SW 1271 (cell line): ENCODE measurements at regions not wholly inside any gene's neighbourhood (a gene's known extent, or its start where the extent isn't known, plus 50 kb on each side); places are given as distances from the start of the nearest gene placed in this dataset.
"Not testable (repeated sequence)": the region's sequence is repeated elsewhere in the genome, so short reads cannot be mapped to it uniquely, and the experiment has no call there.

Source experiments
- DNase-seq, 2 experiments: peaks; one replicate each; lab custom pipeline; 2025; lab: John Stamatoyannopoulos, UW

DNA sequence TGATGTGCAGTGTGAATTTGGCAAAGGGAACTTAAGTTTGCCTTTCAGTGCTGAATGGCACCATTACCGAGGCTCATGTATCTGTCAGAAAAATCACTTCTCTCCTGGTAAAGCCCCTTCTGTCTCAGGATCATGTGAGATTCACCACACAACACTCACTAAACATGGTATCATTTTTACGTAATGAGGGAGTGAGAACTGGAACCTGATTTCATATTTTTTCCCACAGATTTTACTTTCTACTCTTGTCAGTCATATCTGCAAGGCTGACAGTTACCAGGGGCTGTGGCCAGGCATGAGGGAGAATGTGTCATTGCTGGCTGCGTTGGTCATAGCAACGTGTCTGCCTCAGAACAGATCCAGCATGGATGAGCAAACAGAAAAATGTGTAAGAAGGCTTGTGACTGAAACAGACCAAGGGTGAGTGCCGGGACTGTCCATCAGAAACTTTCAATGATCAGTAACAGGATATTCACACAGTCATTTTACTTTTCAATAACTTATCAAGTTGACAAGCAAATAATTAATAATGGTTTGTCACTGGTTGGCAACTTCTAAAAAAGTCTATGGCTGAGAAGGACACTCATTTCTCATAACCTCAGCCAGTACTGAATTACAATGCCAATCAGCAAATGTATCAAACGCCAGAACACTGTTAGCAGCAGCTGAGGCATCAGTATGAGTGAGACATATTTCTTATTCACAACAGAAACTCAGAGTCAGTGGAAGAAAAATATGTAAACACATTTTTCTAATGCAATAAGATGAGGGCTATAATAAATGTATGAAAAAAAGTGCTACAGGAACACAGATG is 100.5 kb downstream of the CDC42EP3 start:
- no peak for DNase-seq

DNA sequence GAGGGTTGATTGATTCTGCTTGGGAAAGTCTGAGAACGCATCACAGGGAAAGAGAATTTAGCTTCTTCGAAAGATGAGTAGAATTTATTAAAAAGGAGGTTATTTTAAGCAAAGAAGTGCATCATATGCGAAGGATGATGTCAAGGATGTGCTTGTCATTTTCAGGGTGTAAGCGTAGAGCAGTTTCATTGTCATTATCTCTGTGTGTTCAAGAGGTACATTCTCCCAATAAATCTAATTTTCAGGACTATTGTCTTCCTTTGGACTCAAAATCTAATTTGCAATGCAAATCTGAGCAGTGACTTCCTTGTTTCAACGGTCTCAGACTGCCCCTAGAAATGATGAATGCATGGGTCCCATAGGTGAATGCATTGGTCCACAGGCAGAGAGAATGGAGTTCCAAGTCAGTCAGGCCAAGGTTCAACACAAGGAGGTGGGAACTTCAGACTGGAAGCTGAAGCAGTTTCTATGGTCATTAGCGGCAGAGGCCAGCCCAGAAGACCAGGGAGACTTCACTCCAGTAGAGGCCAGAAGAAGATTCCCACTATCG is 99.8 kb downstream of the CDC42EP3 start:
- no peak for DNase-seq

DNA sequence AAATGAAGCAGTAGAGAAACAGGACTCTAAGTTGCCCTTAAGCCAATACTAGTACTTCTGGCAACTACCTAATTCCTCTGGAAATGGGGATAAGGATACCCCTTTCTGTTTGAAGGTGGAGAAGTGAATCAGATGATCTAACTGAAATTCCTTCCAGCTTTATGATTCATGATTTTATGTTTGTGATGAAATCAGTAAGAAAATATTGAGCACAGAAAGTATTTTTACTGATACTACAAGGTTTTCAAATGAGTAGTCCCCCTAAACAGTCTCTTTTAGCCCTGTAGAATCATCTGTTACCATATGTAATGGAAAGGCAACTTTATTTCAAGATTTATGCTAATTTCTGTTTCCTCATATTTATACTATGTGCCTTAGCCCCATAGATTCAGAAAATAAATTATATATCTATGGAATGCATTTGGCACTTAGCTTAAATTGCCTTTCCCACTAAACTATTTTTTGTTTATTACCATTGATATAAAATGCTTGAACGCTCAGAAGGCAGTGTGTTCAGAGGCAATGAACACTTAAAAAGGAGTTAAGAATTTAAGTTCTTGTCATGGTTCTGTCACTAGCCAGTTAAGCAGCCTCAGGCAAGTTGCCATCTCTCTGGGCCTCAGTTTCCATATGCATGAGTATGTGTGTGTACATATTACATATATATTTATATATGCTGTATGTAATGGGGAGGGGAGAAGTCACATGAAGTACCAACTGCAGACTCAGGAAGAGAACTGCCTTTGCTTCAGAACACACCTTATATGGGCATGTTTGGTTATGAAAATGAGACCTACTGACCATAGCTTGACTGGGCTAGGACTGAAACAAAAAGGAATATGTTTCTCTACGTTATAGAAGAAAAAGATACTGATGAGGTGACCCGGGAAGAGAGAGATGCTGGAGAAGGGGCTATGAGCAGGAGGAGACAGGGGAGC is 97.7 kb downstream of the CDC42EP3 start:
- DNase-seq: no peak

DNA sequence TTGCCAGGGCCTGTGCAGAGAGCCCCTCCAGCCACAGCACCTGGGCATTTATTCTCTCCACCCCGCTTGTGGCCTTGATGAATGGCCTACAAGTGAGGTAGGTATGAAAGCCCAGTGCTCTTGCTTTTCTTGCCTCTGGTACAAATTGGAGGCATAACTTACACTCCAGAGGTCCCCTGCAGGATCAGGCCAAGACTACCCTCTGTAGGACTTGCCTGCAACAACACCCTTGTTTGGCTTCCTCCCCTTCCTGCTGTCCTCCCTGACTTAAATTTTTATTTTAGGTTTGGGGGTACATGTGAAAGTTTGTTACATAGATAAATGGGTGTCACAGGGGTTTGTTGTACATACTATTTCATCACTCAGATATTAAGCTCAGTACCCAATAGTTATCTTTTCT is 95.7 kb downstream of the CDC42EP3 start:
- no peak for DNase-seq

DNA sequence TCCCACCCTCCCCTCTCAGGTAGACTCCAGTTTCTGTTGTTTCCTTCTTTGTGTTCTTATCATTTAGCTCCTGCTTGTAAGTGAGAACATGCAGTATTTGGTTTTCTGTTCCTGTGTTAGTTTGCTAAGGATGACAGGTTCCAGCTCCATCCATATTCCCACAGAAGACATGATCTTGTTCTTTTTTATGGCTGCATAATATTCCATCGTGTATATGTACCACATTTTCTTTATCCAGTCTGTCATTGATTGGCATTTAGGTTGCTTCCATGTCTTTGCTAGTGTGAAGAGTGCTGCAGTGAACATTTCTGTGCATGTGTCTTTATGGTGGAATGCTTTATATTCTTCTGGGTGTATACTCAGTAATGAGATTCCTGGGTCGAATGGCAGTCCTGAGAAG is 95.2 kb downstream of the CDC42EP3 start:
- not testable (repeated sequence) for DNase-seq

DNA sequence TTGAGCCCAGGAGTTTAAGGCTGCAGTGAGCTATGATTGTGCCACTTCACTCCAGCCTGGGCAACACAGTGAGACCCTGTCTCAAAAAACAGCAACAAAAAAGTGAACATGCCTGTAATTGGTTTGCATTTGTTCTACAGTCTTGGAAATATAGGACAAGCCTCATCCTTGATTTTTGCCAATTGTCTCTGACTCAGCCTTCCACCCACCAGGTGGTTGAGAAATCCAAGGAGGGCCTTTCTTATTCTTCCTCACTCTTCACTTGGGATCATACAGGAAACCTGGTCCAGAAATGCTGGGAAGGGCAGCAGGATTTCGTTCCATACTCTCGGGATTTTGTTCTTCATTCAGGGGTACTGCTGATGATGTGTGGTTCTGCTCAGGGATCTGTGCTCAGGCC is 94.6 kb downstream of the CDC42EP3 start:
- no peak for DNase-seq

DNA sequence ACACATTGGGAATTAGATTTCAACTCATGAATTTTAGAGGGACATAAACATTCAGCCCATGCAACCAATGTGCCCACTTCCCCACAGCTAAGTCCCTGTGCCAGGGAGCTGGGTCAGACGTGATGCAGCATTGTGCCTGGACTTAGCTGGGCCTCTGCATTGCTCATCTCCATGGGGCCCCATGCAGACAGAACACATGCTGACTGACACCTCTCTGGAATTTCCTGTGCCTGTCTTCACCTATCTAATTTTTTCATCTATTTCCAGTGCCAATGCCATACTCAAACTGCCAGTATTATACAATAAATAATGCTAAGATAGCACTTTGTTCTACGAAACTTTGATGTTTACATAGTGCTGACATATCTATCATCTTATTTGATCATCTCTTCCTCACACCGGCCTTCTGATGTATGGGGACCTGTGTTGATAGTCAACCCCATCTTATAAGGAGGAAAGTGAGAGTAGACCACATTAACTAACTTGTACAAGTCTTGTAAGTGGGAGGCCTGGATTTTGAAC is 92.2 kb downstream of the CDC42EP3 start:
- no peak for DNase-seq

DNA sequence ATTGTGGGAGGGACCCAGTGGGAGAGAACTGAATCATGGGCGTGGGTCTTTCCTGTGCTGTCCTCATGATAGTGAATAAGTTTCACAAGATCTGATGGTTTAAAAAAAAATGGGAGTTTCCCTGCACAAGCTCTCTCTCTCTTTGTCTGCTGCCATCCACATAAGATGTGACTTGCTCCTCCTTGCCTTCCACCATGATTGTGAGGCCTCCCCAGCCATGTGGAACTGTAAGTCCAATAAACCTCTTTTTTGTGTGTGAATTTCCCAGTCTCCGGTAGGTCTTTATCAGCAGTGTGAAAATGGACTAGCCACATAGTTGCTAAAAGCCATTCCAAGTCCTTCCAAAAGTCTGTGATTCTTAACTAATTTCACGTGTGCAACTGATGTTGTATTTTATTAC is 91.5 kb downstream of the CDC42EP3 start:
- not testable (repeated sequence) for DNase-seq

DNA sequence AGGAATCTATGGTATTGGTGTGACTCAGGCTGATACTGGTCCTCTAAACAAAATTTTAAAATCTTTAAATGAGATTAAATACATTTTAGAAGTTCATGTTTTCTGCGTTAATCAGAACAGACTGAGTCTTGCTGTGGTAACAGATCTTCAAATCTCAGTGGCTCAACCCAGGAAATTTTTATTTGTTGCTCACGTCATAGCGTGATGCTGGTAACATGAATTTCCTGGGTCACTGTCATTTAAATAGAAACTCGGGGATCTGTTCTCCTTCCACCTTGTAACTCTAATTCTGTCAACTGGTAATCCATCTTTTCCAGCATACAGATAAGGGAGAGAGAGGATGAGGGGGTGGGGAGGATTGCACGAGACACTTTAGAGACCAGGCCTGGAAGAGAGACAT is 90.0 kb downstream of the CDC42EP3 start:
- no peak for DNase-seq

DNA sequence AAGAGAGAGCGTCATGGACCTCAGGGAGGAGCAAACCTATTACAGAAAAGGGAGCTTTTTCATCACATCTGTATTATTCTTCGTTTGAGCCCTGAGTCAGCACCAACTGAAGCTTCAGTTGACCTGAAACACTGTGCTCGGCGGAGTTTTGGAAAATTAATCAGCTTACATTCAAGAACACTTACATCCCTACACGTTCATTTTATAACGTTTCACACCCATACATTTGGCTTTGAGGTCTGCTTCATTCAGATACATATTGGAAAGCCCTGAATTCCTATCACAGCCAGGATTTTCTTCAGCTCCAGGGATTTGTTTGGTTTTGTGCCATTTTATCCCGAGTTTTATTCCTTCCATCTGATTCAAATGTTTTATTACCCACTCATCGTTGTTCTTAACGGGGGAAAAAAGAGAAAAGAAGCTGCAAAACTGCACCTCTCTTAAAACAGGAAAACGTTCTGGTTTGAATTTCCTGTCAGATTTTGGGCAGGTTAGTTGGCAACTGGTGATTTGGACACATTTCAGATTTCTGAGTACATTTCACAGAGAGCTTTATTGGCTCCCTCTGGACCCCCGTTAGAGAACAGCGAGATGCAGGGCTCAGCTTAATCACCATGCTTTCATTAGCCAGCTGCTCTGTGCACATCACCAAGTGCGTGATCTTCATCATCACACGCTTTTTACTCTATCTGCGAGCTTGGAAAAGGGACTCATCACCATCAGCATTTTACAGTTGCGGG is 88.8 kb downstream of the CDC42EP3 start:
- DNase-seq: no peak

DNA sequence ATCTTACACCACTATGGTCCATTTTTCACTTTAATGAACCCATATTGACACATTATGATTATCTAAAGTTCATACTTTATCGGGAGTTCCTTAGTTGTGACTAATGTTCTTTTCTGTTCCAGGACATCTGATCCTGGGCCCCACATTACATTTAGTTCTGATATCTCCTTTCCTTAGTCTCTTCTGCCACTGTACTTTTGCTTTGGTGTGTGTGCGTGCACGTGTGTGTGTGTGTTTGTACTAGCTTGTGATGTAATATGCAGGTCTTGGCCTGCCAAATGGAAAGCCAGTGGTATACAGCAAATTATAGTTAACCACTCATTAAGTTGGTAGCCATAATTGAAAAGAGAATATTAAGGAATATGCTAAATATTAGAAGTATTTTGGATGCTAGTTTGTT is 88.0 kb downstream of the CDC42EP3 start:
- no peak for DNase-seq

DNA sequence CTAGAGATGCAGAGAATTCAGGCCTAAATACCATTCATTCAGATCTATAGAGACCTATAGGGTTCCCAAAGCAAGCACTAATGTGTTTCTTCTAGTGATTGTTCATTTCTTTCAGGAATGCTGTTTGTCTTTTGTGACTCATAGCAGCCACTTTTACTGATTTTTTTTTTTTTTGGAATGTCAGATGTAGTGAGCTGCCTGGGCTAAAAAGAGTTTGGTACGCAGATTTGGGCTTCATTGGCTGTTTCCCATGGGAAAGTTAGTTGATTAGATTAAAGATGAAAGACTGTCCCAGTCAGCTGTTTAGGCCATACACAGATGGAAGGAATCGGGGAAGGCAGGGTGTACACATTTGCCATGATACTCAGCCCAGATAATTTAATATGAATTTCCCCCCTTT is 87.6 kb downstream of the CDC42EP3 start:
- DNase-seq: peak; percentile 14 to 68

DNA sequence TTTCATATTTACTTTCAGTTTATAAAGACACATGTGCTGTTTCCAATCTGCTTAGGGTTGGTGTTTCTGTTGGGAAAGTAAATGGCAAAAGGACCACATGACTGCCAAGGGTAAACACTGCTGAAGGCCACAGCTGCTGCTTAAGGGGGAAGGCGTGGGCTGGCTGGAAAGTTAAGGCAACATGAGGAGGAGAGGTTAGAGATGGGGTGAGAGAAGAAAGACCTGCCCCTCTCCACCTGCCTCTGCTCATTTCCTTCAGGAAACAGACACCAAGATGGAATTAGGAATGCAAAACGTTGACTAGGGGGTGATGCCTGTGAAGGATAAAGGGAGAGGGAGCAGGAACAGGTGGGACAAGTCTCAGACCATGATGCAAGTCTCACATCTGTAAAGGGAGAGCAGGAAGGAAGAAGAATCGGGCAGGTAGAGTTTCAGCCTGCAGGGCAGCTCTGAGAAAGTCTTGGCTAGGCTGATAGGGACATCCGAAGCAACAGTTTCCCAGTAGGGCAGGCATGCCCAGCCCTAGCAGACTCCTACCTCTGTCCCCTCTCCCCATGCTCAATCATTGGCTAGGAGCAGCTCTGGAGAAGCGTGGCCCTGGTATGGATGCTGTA is 86.0 kb downstream of the CDC42EP3 start:
- no peak for DNase-seq

DNA sequence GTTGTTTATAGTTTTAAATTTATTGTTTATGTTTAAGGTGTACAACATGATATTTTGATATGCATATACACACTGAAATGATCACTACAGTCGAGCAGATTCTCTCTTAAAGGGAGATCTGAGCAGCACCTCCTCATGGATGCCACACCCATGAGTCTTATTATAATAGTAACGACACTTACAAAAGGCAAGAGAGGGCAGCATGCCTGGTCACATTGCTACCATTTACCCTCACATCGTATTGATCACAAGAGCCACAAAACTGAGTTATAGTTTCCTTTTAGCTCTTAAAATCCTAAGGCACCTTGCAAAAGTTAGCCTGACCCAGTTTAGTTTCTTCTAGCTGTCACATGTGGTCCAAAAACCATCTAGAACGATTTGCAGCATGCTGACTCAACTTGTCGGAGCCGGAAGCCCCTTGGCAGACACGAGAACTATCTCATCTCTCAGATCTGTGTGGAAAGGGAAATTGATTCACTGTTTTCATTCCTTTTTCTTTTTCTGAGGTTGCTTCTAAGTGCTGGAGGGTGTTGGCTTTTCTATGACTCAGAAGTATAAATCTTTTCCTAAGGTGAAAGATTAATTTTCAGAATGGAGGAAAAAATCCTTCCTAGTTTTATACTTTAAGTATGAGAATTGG is 85.3 kb downstream of the CDC42EP3 start:
- DNase-seq: peak; percentile 79 to 91

DNA sequence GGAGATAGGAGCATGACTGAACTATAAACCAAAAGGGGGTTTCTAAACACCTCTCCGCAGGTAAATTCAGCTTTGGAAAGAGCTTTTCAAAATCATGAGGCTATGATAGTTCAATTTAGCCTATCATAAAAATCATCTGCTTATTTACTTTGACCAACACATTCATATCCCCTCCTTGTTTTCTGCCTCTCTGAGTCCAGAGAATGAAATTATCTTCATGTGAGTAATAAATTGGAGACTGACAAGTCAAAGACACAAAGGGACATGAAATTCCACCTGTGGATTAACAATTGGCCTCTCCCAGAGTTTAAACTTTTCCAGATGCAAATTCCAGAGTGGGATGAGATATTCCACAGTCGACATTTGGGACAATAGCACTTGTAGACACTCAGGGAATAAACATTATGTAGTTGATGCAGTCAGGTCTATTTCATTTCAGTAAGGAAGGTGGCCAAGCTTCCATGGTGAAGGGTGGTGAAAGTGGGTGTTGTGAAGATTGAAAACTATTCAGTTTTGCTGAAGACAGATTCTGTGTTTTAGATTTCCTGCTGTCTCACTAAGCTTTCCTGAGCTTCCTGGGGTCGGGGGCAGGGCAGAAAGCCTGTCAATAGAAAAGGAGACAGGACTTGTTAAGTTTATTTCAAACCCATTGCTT is 84.7 kb downstream of the CDC42EP3 start:
- no peak for DNase-seq

DNA sequence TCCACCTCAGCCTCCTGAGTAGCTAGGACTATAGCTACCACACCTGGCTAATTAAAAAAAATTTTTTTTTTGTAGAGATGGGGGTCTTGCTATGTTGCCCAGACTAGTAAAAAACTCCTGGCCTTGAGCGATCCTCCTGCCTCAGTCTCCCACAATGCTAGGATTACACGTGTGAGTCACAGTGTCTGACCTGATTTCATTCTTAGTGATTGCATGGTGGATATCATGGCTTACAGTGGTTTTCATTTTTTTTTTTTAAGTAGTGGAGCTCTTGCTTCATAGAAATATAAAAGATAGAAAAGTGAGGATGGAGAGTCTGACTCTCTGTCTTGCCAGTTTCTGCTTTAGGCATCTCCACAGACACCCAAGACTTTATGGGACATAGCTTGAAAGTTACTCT is 83.6 kb downstream of the CDC42EP3 start:
- no peak for DNase-seq

DNA sequence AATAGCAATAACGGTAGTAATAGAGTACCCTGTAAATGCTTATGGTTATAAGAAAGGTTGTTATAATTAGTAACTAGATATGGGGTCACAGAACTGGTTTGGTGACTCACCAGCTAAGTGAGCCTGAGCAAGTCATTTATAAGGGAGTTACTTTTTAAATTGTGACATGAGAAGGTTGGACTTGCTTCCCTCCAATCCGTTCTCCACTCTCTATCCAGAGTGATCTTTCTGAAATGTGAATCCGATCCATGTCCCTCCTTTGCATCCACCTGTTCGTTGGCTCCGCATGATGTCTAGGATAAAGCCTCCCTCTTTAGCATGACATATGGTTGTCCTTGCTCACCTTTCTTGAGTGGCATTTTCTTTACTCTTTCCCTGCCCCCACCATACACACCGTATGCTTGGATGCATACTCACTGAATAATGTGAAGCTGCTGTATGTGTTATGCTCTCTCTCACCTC is 83.1 kb downstream of the CDC42EP3 start:
- DNase-seq: peak in 1 of 2 experiments; percentile 48

DNA sequence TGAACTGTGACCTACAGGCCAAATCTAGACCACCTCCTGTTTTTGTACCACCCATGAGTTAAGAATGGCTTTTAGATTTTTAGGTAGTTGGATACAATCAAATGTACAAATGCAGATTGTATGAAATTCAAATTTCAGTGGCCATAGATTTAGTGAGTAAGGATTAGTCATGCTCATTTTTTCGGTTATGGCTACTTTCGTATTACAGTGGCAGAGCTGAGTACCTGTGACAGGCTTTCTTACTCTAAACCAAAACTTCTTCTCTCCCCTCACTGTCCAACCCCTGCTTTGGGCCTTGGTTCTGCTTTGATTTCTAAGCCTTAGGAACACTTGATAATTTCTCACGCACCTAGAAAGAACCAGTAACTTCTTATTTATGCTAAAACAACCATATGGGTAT is 82.1 kb downstream of the CDC42EP3 start:
- peak in 1 of 2 experiments; percentile 40 for DNase-seq

DNA sequence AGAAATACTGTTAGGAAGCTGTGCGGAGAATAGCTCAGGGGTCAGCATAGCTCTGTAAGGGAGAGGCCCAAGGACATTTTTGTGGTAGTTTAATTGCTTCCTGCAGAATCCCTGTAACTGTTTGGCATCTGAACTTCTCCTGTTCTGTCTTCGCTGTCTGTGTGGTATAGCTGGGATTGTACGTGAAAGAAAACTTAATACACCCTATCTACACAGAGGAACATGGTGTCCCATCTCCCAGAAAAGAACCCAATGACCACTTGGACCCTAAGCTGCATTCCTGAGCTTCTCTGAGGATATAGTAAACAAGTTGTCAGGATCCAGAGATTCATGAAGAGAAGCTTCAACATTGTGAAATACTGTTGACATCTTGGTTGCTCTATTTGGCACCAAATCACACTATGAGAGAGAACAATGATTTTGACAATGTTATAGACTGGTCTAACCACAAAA is 81.3 kb downstream of the CDC42EP3 start:
- peak; percentile 33 to 93 for DNase-seq
